Kidney epithelial cell (primary cell): ENCODE measurements at regions not wholly inside any gene's neighbourhood (a gene's known extent, or its start where the extent isn't known, plus 50 kb on each side); places are given as distances from the start of the nearest gene placed in this dataset.
"Not testable (repeated sequence)": the region's sequence is repeated elsewhere in the genome, so short reads cannot be mapped to it uniquely, and the experiment has no call there.

ENCODE experiments used
- DNase-seq: peaks from one replicate; pipeline ENCODE4 v3.0.0-alpha.2; 2010; ENCODE audit warnings: low read depth
- H3K27me3 ChIP-seq: 2 replicates; pipeline ENCODE4 v1.6.0; 2011; ENCODE audit warnings: low read length; ENCODE audit not compliant: control insufficient read depth, insufficient read depth
- H3K36me3 ChIP-seq: 2 replicates; pipeline ENCODE4 v1.5.1; 2011; ENCODE audit warnings: low read length; ENCODE audit not compliant: control insufficient read depth, insufficient read depth
- H3K4me3 ChIP-seq: 2 replicates; pipeline ENCODE4 v1.5.1; 2011; ENCODE audit warnings: low read depth, mild to moderate bottlenecking, control low read depth, low read length

GRCh38 chr9:41034699-41035197 is 93.7 kb downstream of the FOXD4L6 start:
- not testable (repeated sequence) for H3K4me3 ChIP-seq, H3K27me3 ChIP-seq, H3K36me3 ChIP-seq, DNase-seq

DNA sequence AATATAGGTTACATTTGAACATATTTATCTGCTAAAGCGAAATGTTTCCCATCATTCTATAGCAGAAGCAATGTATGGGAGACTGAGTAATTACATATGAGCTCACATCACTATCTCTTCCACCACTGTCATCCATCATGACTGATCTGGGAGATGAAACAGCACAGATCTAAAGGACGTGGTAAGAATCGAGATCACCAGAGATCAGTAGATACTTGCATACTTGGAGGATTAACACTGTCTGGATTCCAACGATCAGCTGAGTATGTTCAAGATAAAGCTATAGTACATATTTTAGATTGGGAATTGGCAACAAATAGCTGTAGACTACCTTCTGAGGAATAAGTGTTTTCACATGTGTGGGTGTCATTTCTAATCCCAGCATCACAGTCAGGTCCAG is 94.6 kb downstream of the FOXD4L6 start:
- not testable (repeated sequence) for DNase-seq, H3K4me3 ChIP-seq, H3K27me3 ChIP-seq, H3K36me3 ChIP-seq

DNA sequence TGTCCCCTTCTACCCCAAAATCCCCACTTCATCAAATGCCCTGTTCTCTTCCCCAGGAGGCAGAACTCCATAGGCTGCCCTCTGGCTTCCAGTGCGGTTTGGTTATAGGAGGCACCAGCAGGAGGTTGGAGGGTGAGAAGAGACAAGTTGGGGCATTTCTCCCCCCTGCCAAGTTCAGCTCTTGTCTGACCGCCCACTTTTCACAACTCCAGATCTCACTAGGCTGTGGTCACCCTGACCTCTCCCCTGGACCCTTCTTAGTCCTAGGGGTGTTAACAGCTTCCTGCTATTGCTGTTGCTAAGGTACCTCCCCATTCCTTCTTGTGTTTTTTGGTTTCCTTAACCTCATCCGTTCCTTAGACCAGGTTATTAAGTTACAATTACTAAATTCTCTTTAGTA is 95.1 kb downstream of the FOXD4L6 start:
- not testable (repeated sequence) for H3K36me3 ChIP-seq, DNase-seq, H3K4me3 ChIP-seq, H3K27me3 ChIP-seq

DNA sequence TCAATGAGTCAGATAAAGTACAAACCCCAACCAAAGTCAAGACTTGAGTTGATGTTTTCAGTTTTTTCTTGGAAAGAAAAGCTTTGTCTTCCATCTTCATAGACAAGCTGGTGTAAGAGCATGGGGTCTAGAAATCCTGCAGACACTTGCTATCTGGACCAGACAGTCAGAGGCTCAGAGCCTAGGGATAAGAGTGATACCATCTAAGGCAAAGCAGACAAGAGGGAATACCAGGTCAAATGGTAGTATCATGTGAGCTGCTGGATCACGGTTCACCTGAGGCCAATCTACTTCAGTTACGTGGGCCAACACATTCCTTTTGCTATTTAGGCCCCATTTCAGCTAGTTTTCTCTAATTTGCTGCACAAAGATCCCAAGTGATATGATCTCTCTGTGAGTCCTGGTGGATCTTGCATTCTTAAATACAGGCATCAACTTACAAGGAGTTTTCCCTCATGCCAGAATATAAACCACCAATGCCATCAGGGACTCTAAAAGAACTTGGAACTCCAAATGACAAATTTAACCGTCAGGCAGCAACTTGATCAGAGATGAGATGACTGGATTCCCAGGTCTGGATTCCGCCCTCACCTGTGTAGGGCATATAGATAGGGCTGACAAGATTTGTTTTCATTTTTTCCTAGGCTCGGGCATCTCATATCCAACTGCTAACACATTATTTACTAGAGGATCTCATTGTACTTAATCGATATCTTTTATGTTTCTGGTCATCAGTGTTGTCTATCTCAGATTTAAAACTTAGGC is 101.4 kb downstream of the FOXD4L6 start:
- not testable (repeated sequence) for H3K36me3 ChIP-seq, H3K27me3 ChIP-seq, H3K4me3 ChIP-seq

DNA sequence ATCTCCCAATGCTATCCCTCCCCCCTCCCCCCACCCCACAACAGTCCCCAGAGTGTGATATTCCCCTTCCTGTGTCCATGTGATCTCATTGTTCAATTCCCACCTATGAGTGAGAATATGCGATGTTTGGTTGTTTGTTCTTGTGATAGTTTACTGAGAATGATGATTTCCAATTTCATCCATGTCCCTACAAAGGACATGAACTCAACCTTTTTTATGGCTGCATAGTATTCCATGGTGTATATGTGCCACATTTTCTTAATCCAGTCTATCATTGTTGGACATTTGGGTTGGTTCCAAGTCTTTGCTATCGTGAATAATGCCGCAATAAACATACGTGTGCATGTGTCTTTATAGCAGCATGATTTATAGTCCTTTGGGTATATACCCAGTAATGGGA is 106.1 kb downstream of the FOXD4L6 start:
- not testable (repeated sequence) for DNase-seq, H3K27me3 ChIP-seq, H3K36me3 ChIP-seq, H3K4me3 ChIP-seq

More for the DNA sequence above, 101.4 kb downstream of the FOXD4L6 start:
- not testable (repeated sequence) for DNase-seq

GRCh38 chr9:41019858-41020562 is 108.5 kb downstream of the FOXD4L6 start:
- not testable (repeated sequence) for H3K4me3 ChIP-seq, H3K36me3 ChIP-seq, DNase-seq, H3K27me3 ChIP-seq

DNA sequence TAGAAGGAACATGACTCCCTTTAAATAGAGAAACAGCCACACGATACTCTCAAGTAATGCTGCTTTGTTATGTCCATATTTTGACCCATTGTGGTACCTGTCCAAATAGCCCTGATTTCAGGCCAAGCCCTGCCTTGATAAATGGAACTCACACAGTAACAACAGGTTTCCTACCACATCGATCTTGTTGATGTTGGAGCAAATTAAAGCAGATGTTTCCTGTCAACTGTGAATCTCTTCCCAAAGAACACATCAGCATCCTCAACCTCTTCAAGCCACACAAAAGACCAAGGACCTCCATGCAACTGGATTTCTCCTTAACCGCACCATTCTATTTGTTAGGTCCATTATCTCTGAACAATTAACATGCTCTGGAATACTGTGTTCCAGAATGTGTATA is 109.5 kb downstream of the FOXD4L6 start:
- not testable (repeated sequence) for DNase-seq, H3K27me3 ChIP-seq, H3K4me3 ChIP-seq, H3K36me3 ChIP-seq

GRCh38 chr9:41016699-41017098 is 111.8 kb downstream of the FOXD4L6 start:
- H3K27me3 ChIP-seq, H3K4me3 ChIP-seq, H3K36me3 ChIP-seq, DNase-seq: not testable (repeated sequence)

DNA sequence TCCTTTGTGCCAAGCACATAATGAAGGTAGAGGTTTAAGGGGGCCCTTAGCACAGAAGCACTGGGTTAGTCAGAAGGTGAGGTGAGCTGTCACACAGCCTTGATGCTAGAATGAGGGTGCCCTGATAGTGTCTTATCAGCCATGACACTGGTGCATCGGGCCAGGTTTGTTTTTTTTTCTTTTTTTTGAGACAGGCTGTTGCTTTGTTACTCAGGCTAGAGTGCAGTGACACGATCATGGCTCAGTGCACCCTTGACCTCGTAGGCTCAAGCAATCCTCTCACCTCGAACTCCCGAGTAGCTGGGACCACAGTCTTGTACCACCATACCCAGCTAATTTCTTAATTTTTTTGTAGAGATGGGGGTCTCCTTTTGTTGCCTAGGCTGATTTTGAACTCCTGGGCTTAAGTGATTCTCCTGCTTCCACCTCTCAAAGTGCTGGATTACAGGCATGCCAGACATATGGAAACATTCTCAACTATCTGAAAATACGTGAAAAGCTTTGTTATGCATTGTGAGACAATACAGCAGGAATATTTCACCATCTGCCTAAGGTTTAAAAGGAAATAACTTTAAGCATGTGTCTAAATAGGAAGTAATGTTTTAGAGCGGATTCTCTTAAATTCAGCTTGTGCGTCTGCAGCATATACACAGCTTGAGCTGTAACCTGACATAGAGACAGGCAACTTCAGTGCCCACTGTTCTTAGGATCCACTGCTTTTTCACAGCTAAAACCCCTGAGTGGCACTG is 128.4 kb downstream of the FOXD4L6 start:
- not testable (repeated sequence) for H3K36me3 ChIP-seq, H3K27me3 ChIP-seq, H3K4me3 ChIP-seq, DNase-seq

GRCh38 chr9:40995490-40995889 is 133.0 kb downstream of the FOXD4L6 start:
- H3K36me3 ChIP-seq, DNase-seq, H3K27me3 ChIP-seq, H3K4me3 ChIP-seq: not testable (repeated sequence)

DNA sequence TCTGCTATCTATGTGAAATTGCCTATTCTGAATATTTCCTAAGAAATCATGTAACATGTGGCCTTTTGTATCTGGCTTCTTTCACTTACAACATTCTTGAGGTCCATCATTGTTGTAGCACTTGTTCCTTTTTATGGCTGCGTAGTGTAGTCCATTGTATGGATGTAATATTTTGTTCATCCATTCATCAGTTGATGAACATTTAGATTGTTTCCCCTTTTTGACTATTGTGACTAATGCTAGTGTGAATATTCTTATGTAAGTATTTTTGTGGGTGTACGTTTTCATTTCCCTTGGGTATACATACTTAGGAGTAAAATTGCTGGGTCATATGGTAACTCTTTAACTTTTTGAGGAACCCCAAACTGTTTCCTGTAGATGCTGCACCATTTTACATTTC is 134.6 kb downstream of the FOXD4L6 start:
- H3K27me3 ChIP-seq, H3K4me3 ChIP-seq, H3K36me3 ChIP-seq, DNase-seq: not testable (repeated sequence)

- H3K36me3 ChIP-seq, DNase-seq, H3K27me3 ChIP-seq: not testable (repeated sequence)
- peak overlapping the region; percentile 28 for H3K4me3 ChIP-seq
These were observed 135.1 kb downstream of the FOXD4L6 start for GRCh38 chr9:40993375-40993774.

DNA sequence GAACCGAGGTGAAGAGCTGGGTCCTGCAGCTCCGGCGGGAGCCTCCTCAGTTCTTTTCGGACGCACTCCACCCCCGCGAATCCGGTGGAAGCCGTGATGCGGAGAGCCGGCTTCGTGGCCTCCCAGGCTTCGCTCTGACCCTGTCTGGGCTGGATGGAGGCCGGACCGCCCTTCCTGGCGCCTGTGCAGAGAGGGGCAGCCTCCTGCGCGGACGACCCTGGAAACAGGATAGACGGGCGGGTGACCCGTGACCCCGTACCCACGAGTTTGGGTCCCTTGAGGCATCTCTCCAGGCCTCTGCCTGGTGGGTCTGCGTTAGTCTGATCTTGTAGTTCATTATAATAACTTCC is 136.0 kb downstream of the FOXD4L6 start:
- DNase-seq, H3K36me3 ChIP-seq, H3K27me3 ChIP-seq: not testable (repeated sequence)
- H3K4me3 ChIP-seq: peak overlapping the region; percentile 98
